C4-2B (cell line): ENCODE measurements at regions not wholly inside any gene's neighbourhood (a gene's known extent, or its start where the extent isn't known, plus 50 kb on each side); places are given as distances from the start of the nearest gene placed in this dataset.

Experiments
- ZFX ChIP-seq: fragments of 450-650 bp; IDR thresholded peaks from 2 replicates; pipeline ENCODE4 v1.6.1; 2017
- TF ChIP-seq, protein P1 (sequence below): fragments of 450-650 bp; conservative IDR thresholded peaks from 2 replicates; pipeline ENCODE4 v1.5.1; 2017; ENCODE audit warnings: mild to moderate bottlenecking

DNA sequence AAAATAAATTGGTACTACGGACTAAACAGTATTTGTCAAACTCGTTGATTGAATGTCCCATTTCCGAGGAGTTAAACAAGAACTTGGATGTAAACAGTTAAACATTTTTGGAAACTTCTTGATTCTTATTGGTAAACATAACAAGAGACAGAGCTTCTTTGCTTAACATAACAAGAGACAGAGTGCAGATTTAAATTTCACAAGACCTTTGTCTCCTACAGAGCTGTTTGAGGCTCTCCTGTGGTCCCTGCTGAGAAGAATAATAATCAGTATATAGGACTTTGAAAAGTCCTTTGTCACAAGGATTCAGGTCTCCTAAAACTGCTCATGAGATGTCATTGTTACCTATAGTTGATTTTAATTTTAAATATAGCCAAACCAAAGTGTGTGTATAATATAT is 170.6 kb upstream of the C21orf91 start:
- TF ChIP-seq, protein P1, sequence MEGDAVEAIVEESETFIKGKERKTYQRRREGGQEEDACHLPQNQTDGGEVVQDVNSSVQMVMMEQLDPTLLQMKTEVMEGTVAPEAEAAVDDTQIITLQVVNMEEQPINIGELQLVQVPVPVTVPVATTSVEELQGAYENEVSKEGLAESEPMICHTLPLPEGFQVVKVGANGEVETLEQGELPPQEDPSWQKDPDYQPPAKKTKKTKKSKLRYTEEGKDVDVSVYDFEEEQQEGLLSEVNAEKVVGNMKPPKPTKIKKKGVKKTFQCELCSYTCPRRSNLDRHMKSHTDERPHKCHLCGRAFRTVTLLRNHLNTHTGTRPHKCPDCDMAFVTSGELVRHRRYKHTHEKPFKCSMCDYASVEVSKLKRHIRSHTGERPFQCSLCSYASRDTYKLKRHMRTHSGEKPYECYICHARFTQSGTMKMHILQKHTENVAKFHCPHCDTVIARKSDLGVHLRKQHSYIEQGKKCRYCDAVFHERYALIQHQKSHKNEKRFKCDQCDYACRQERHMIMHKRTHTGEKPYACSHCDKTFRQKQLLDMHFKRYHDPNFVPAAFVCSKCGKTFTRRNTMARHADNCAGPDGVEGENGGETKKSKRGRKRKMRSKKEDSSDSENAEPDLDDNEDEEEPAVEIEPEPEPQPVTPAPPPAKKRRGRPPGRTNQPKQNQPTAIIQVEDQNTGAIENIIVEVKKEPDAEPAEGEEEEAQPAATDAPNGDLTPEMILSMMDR = no peak
- no peak for TF ChIP-seq ZFX
